Activated naive CD8-positive, alpha-beta T cell treated with anti-CD3 and anti-CD28 coated beads, Interleukin-2, amount 10 ng/mL, durations not matched to agents 7 days and 5 days (primary cell): ENCODE measurements at regions not wholly inside any gene's neighbourhood (a gene's known extent, or its start where the extent isn't known, plus 50 kb on each side); places are given as distances from the start of the nearest gene placed in this dataset.

Experiments
- ATAC-seq: fragments of 150-1000 bp; cut with Tn5 transposase; one replicate; pipeline ENCODE4 v1.10.0; 2021; ENCODE audit warnings: low read depth, moderate library complexity
- POLR2A ChIA-PET: fragments of 350-600 bp; sonication (Branson Sonifier 250); formaldehyde crosslinking; loops from one replicate; lab custom pipeline; 2021; ENCODE audit warnings: antibody characterized with exemption; lab: Charles Lee
- DNase-seq: peaks from one replicate; pipeline ENCODE4 v3.0.0; 2021
- H3K27ac Mint-ChIP-seq: one replicate; pipeline ENCODE4 v1.8.0; 2022; ENCODE audit warnings: mild to moderate bottlenecking, mixed read lengths
- H3K27me3 Mint-ChIP-seq: one replicate; pipeline ENCODE4 v1.8.0; 2022; ENCODE audit warnings: mild to moderate bottlenecking, moderate library complexity, mixed read lengths
- H3K36me3 Mint-ChIP-seq: one replicate; pipeline ENCODE4 v1.8.0; 2021; ENCODE audit warnings: mild to moderate bottlenecking, mixed read lengths
- H3K4me1 Mint-ChIP-seq: one replicate; pipeline ENCODE4 v1.8.0; 2021; ENCODE audit warnings: mixed read lengths
- H3K4me3 Mint-ChIP-seq: one replicate; pipeline ENCODE4 v1.8.0; 2022; ENCODE audit warnings: mild to moderate bottlenecking, moderate library complexity, mixed read lengths
- H3K9me3 Mint-ChIP-seq: one replicate; pipeline ENCODE4 v1.8.0; 2021; ENCODE audit warnings: mixed read lengths

DNA sequence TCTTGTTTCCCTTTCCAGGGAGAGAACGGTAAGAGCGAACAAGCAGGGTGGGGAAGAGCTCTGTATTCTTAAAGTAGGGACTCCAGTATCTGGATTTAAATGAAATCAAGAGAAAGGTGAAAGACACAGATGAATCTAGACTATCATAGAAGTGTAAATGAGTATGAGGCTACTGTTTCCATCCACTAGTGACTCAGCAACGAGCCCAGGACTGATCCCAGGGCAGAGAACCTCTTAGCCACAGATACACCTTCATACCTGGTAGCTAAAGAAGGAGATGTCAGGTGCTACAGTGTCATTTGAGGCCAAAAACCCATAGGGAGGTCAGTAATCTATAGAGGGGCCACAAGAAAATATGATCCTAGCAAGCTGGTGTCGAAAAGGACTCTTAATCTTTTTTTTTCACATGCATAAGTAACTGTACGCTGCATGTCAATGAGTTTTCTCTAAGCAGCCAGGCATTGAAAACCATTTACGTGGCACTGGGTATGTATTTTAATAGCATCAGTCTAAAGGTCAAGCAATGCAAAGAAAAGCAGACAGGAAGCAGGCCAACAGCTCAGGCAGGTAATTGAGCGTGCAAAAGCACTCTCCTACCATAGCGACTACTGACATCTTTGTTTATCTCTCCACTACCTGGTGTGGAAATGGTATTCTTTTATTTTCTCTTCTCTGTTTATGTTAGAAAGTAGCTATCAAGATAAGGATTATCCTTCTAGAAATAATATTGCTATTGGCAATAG is 91.5 kb upstream of the EGR2 start:
- ATAC-seq = no peak
- Mint-ChIP-seq H3K4me1 (no peaks in the 10 kb centered on the region), H3K27ac (no peak overlapping the region), H3K9me3 (no peaks in the 10 kb centered on the region), H3K4me3 (no peak overlapping the region), H3K27me3 (peaks cover 5% of the 10 kb centered on the region), H3K36me3 (no peaks in the 10 kb centered on the region)
- POLR2A ChIA-PET = no interaction called here
- DNase-seq = no peak

GRCh38 chr10:62904281-62904875 is 88.2 kb upstream of the EGR2 start:
- Mint-ChIP-seq H3K9me3 (peaks cover 1% of the 10 kb centered on the region), H3K27me3 (peaks cover 19% of the 10 kb centered on the region), H3K4me1 (no peaks in the 10 kb centered on the region), H3K27ac (no peak overlapping the region), H3K36me3 (no peaks in the 10 kb centered on the region), H3K4me3 (no peak overlapping the region)
- POLR2A ChIA-PET = no interaction called here
- ATAC-seq (no peak), DNase-seq (no peak)

- Mint-ChIP-seq H3K9me3 (peaks cover 1% of the 10 kb centered on the region), H3K36me3 (no peaks in the 10 kb centered on the region), H3K4me3 (no peak overlapping the region), H3K27ac (no peak overlapping the region), H3K4me1 (no peaks in the 10 kb centered on the region), H3K27me3 (peaks cover 19% of the 10 kb centered on the region)
- ATAC-seq (no peak), DNase-seq (no peak)
- POLR2A ChIA-PET = no interaction called here
Observed at GRCh38 chr10:62903828-62904227, 87.7 kb upstream of the EGR2 start.

DNA sequence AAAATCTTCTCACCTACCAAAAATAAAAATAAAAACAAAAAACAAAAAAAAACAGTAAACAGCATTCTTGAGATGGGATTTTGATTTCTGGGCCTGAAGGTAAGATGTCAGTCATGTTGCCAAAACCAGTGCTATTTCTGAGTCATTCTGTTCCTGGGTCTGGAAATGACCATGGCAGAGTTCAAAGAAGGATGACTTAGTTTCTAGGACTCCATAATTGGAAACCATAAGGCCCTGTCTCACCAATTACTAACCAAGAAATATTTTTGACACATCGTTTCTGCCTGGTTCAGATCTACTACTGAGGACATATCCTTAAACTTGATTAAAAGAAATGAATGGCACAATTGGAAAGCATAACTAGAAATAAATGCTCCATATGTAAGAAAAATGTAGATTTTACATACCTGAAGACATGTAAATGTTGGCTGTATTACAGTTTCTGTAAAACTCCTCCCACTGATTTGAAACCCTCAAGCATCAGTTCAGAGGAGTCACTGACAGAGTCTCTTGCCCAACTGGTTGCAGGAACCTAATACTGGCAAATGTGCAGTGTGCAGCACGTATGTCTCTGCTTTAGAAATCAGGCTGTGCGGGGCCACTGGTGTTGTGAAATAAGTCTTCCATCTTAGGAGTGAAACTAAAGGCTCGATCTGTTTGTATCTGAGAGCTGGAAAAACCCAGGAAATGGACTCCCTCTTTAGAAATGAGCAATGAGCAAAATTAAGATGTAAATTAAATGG is 84.8 kb upstream of the EGR2 start:
- Mint-ChIP-seq H3K4me1 (no peaks in the 10 kb centered on the region), H3K9me3 (peaks cover 3% of the 10 kb centered on the region), H3K27me3 (peaks cover 21% of the 10 kb centered on the region), H3K27ac (no peak overlapping the region), H3K36me3 (no peaks in the 10 kb centered on the region), H3K4me3 (no peak overlapping the region)
- no peak for DNase-seq
- POLR2A ChIA-PET = no interaction called here
- ATAC-seq = no peak

DNA sequence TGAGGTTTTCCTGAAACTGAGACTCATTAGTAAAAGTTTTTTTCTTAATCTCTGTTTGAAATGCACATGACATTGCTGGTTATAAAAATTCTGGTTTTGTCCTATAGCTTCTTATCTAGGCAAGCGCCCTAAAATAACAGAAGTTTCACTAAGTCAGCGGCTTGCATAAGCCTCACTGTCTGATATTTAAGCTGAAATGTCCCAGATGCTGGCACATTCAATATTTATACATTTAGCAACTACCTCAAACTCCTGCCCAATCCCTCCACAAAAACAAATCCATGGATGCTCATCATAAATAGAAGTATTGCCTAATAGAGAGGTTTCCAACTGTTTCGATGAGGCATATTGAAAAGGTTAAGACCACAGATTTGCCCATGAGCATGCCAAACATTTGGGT is 83.1 kb upstream of the EGR2 start:
- H3K36me3 Mint-ChIP-seq = no peaks in the 10 kb centered on the region
- DNase-seq (no peak), ATAC-seq (no peak)
- H3K27me3 Mint-ChIP-seq = peaks cover 18% of the 10 kb centered on the region
- H3K4me3 Mint-ChIP-seq = no peak overlapping the region
- H3K9me3 Mint-ChIP-seq = peaks cover 3% of the 10 kb centered on the region
- H3K27ac Mint-ChIP-seq = no peak overlapping the region
- POLR2A ChIA-PET = no interaction called here
- no peaks in the 10 kb centered on the region for H3K4me1 Mint-ChIP-seq

DNA sequence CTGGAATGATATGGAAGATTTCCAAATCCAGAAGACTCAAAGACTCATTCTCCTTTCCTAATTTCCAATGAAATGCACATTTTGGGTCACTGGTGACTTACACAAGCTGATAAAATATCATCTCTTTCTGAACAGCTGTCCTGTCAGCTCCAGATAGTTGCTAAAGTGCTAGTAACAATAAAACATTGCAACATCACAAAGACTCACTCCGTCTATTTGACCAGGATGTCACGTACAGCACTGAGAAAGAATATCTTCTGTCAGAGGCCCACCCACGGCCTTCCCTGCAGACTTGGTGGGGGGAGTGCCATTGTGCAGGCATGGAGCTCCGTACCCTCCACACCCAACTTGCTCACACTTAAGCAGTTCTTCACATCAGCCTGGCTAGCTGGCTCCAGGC is 78.9 kb upstream of the EGR2 start:
- H3K27ac Mint-ChIP-seq = no peak overlapping the region
- ATAC-seq = no peak
- peaks cover 2% of the 10 kb centered on the region for H3K4me1 Mint-ChIP-seq
- H3K4me3 Mint-ChIP-seq = no peak overlapping the region
- peaks cover 7% of the 10 kb centered on the region for H3K27me3 Mint-ChIP-seq
- no peaks in the 10 kb centered on the region for H3K36me3 Mint-ChIP-seq
- POLR2A ChIA-PET = no interaction called here
- DNase-seq = no peak
- peaks cover 2% of the 10 kb centered on the region for H3K9me3 Mint-ChIP-seq

- H3K9me3 Mint-ChIP-seq = peaks cover 2% of the 10 kb centered on the region
- peaks cover 2% of the 10 kb centered on the region for H3K4me1 Mint-ChIP-seq
- no peak for ATAC-seq
- peaks cover 7% of the 10 kb centered on the region for H3K27me3 Mint-ChIP-seq
- H3K4me3 Mint-ChIP-seq = no peak overlapping the region
- H3K36me3 Mint-ChIP-seq = no peaks in the 10 kb centered on the region
- POLR2A ChIA-PET = no interaction called here
- DNase-seq = no peak
- no peak overlapping the region for H3K27ac Mint-ChIP-seq
Observed at GRCh38 chr10:62894156-62894555, 78.0 kb upstream of the EGR2 start.

DNA sequence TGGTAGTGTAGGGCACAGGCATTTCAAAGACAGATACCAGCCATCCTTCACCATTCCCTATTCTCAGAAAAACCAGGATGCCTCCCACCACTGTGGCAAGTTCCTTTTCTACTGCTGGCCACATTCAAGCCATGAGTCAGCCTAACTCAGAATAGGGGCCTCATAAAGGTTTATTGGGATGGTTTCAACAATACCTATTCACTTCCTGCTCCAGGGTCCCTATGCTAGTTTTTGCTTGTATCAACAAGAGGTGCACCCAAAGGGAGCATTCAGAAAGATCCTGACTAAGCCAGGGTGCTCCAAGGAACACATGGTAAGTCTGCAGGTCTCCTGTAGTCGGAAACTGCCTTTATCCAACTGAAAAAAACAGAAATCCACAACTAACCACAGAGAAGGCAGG is 76.9 kb upstream of the EGR2 start:
- H3K36me3 Mint-ChIP-seq = no peaks in the 10 kb centered on the region
- H3K9me3 Mint-ChIP-seq = peaks cover 2% of the 10 kb centered on the region
- peaks cover 2% of the 10 kb centered on the region for H3K4me1 Mint-ChIP-seq
- peaks cover 4% of the 10 kb centered on the region for H3K27me3 Mint-ChIP-seq
- no peak overlapping the region for H3K27ac Mint-ChIP-seq
- POLR2A ChIA-PET = no interaction called here
- no peak for DNase-seq
- no peak for ATAC-seq
- no peak overlapping the region for H3K4me3 Mint-ChIP-seq

- Mint-ChIP-seq H3K27me3 (peaks cover 15% of the 10 kb centered on the region), H3K27ac (no peak overlapping the region), H3K4me3 (no peak overlapping the region), H3K9me3 (no peaks in the 10 kb centered on the region), H3K36me3 (no peaks in the 10 kb centered on the region), H3K4me1 (peaks cover 2% of the 10 kb centered on the region)
- POLR2A ChIA-PET = no interaction called here
- ATAC-seq = no peak
- DNase-seq = no peak
Observed at GRCh38 chr10:62890395-62890794, 74.2 kb upstream of the EGR2 start.

DNA sequence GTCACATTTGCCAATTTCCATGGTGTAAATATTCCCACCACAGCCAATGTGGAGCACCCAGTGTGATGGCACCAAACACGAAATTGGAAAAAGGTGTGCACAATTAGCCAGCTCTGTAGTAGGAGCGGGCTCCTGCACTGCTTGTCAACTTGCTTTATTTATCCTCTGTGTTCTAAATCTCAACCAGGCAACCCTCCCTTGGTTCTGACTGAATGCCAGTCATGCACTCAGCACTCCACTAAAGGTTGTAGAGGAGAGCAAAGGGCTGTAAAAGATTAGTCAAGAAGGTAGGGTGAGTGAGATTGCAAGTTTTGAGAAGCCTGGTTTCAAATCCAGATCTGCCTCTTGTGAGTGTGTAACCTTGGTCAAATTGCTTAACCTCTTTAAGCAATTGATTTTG is 71.5 kb upstream of the EGR2 start:
- H3K9me3 Mint-ChIP-seq = no peaks in the 10 kb centered on the region

DNA sequence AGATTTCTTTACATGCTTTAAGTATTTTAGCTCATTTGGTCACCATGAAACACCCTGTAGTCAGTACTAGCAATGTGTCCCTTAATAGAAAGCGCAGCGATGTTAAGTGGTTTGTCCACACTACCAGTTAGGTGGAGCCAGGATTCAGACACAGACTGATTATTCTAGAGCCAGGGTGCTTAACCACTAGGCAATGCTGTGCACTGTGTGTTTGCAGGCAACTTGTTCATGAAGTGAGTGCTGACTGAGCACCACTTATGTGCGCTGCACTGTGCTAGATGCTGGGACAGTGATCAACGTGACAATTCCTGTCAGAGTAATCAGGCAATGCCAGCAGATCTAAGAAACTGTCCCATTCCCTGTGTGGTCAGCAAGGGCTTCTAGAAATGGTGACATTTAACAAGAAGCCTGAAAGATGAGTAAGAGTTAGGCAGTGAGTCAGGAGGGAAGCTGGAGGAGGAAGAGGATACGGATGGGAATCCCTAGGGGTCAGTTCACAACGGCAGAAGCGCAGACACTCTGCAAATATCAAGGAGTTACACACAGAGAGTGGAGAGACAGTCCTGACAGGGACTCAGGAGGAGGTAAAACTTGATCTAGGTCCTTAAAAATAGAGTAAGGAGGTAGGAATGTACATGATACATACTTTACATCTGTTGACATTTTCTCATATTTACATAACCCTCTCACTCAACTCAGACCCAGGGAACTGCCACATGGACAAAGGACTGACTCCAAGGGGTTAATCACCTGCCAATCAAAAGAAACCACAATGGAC is 69.7 kb upstream of the EGR2 start:
- Mint-ChIP-seq H3K27ac (no peak overlapping the region), H3K9me3 (no peaks in the 10 kb centered on the region), H3K36me3 (no peaks in the 10 kb centered on the region), H3K4me1 (no peaks in the 10 kb centered on the region), H3K4me3 (no peak overlapping the region), H3K27me3 (peaks cover 26% of the 10 kb centered on the region)
- no peak for ATAC-seq
- no peak for DNase-seq
- POLR2A ChIA-PET = no interaction called here

More for the DNA sequence above, 71.5 kb upstream of the EGR2 start:
- DNase-seq (no peak), ATAC-seq (no peak)
- Mint-ChIP-seq H3K4me3 (no peak overlapping the region), H3K27ac (no peak overlapping the region), H3K36me3 (no peaks in the 10 kb centered on the region), H3K4me1 (peaks cover under 1% of the 10 kb centered on the region), H3K27me3 (peaks cover 21% of the 10 kb centered on the region)
- POLR2A ChIA-PET = no interaction called here

DNA sequence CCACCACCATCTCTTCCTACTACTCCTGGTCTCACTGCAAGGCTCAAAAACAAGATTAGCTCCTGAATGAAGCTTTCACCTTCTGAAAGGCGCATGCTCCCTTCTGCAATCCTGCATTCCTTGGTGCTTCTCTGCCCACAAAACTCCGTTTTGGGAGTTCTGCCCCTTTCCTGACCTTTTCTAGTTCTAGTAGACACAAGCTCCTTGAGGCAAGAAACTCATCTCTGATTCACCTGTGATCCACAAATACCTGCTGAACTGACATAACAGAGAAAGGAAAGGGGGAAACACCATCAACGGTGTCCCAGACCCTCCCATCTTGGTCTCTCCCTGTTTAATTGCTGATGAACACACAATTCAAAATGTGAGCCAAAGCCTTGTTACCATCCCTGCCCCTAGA is 64.0 kb upstream of the EGR2 start:
- POLR2A ChIA-PET = no interaction called here
- H3K36me3 Mint-ChIP-seq = no peaks in the 10 kb centered on the region
- ATAC-seq = no peak
- H3K27me3 Mint-ChIP-seq = peaks cover 22% of the 10 kb centered on the region
- H3K4me1 Mint-ChIP-seq = no peaks in the 10 kb centered on the region
- H3K4me3 Mint-ChIP-seq = no peak overlapping the region
- no peak overlapping the region for H3K27ac Mint-ChIP-seq
- no peak for DNase-seq
- no peaks in the 10 kb centered on the region for H3K9me3 Mint-ChIP-seq

DNA sequence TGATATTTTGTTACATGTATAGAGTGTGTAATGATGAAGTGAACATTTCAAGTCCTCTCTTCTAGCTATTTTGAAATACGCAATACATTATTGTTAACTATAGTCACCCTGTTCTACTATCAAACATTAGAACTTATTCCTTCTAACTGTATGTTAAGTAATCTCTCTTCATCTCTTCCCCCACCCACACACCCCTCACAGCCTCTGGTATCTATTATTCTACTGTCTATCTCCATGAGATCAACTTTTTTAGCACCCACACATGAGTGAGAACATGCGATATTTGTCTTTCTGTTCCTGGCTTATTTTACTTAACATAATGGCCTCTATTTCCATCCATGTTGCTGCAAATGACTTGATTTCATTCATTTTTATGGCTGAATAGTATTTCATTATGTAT is 57.7 kb upstream of the EGR2 start:
- H3K4me1 Mint-ChIP-seq = no peaks in the 10 kb centered on the region
- POLR2A ChIA-PET = no interaction called here
- H3K36me3 Mint-ChIP-seq = no peaks in the 10 kb centered on the region
- H3K4me3 Mint-ChIP-seq = no peak overlapping the region
- H3K27me3 Mint-ChIP-seq = peaks cover 7% of the 10 kb centered on the region
- peaks cover 2% of the 10 kb centered on the region for H3K9me3 Mint-ChIP-seq
- ATAC-seq (no peak), DNase-seq (no peak)
- H3K27ac Mint-ChIP-seq = no peak overlapping the region
